ENCODE measurements at regions not wholly inside any gene's neighbourhood (a gene's known extent, or its start where the extent isn't known, plus 50 kb on each side); places are given as distances from the start of the nearest gene placed in this dataset.

GRCh38 chr9:106653213-106653612, 209.8 kb upstream of the ZNF462 start:
- TF ChIP-seq CTCF (IDR thresholded peaks at IDR 0.05; ENCODE audit: control extremely low read depth in 1 of 3, insufficient read depth in 1 of 3, low read depth in 1 of 3, low read length in 3 of 3), result no peak
- no peak for TF ChIP-seq GTF2F1 (IDR thresholded peaks at IDR 0.05; ENCODE audit: borderline replicate concordance, low read depth, low read length)
- TF ChIP-seq TAF1 (IDR thresholded peaks at IDR 0.05; ENCODE audit: low read depth, low read length), result no peak
- TF ChIP-seq EZH2 (IDR thresholded peaks at IDR 0.05; ENCODE audit: low read depth, low read length, severe bottlenecking), result no peak
- TF ChIP-seq POLR2A (IDR thresholded peaks at IDR 0.05; ENCODE audit: control extremely low read depth in 1 of 2, low read depth in 2 of 2, low read length in 2 of 2), result no peak

All from H1 (cell line).